Endothelial cell of umbilical vein (primary cell): ENCODE measurements at regions not wholly inside any gene's neighbourhood (a gene's known extent, or its start where the extent isn't known, plus 50 kb on each side); places are given as distances from the start of the nearest gene placed in this dataset.

Experiments used
- BruUV-seq: library from RNA; stranded (reverse); fragments of 400-500 nt; replicated peaks from 2 replicates; lab custom pipeline; 2021; lab: Mats Ljungman, UMichigan
- CTCF ChIA-PET: fragments of 300-600, 350-600 bp; sonication (Branson Sonifier 250); formaldehyde crosslinking; loops from one replicate; lab custom pipeline; 2021; ENCODE audit warnings: antibody characterized with exemption, inconsistent platforms; lab: Charles Lee
- POLR2A ChIA-PET: fragments of 300-600, 350-600 bp; sonication (Branson Sonifier 250); formaldehyde crosslinking; loops from one replicate; lab custom pipeline; 2021; ENCODE audit warnings: antibody characterized with exemption, inconsistent platforms; lab: Charles Lee
- DNase-seq: peaks from one replicate; pipeline ENCODE4 v3.0.0-alpha.2; 2011; ENCODE audit warnings: low read depth, low spot score
- FAIRE-seq: peaks from 2 replicates; lab custom pipeline; 2011; peaks lifted over from hg19 to GRCh38; lab: Jason Lieb, UNC
- H2AFZ ChIP-seq: 2 replicates; pipeline ENCODE4 v1.6.0; 2012; ENCODE audit warnings: low read depth, low read length, control low read depth, inconsistent platforms
- H3K27ac ChIP-seq: 2 replicates; pipeline ENCODE4 v1.5.1; 2011; ENCODE audit warnings: low read depth, mild to moderate bottlenecking, control low read depth, low read length, moderate library complexity; ENCODE audit not compliant: insufficient read depth
- H3K27me3 ChIP-seq, 2 experiments: 2 replicates each; pipeline versions ENCODE4 v1.6.0 to v1.6.1; 2011; ENCODE audit warnings: low read length in 2 of 2, mixed read lengths in 1 of 2; ENCODE audit not compliant: control insufficient read depth in 2 of 2, insufficient read depth in 2 of 2
- H3K36me3 ChIP-seq, 2 experiments: 2 replicates in 1 of 2; 3 replicates in 1 of 2; pipeline ENCODE4 v1.5.1; 2011; ENCODE audit warnings: low read length in 2 of 2, mild to moderate bottlenecking in 1 of 2, moderate library complexity in 1 of 2; ENCODE audit not compliant: control insufficient read depth in 2 of 2, insufficient read depth in 2 of 2; ENCODE audit errors: extremely low read depth in 1 of 2
- H3K4me1 ChIP-seq: 3 replicates; pipeline ENCODE4 v1.5.1; 2011; ENCODE audit warnings: mild to moderate bottlenecking, low read length; ENCODE audit not compliant: control insufficient read depth, insufficient read depth; ENCODE audit errors: extremely low read depth
- H3K4me2 ChIP-seq: 2 replicates; pipeline ENCODE4 v1.6.1; 2011; ENCODE audit warnings: low read length, control low read depth, mixed read lengths; ENCODE audit not compliant: insufficient read depth
- H3K4me3 ChIP-seq, 3 experiments: fragments of 200-600 bp in 1 of 3; sonication (generic), shearing (Covaris generic) in 1 of 3; replicated peaks in 1 of 3; 2 replicates each; pipeline ENCODE4 v1.5.1; 2011 to 2016; ENCODE audit warnings: control low read depth in 3 of 3, low read length in 3 of 3, mild to moderate bottlenecking in 2 of 3, inconsistent platforms in 1 of 3, low read depth in 1 of 3, moderate library complexity in 1 of 3; ENCODE audit not compliant: insufficient read depth in 1 of 3
- H3K79me2 ChIP-seq: 2 replicates; pipeline ENCODE4 v1.6.0; 2012; ENCODE audit warnings: low read length, inconsistent platforms; ENCODE audit not compliant: control insufficient read depth, insufficient read depth
- H3K9ac ChIP-seq: replicated peaks from 2 replicates; pipeline ENCODE3; 2011; ENCODE audit warnings: low read length, control low read depth; ENCODE audit not compliant: insufficient read depth; ENCODE audit errors: extremely low read depth
- H3K9me1 ChIP-seq: replicated peaks from 3 replicates; pipeline ENCODE4 v1.6.0; 2011; ENCODE audit warnings: mild to moderate bottlenecking, low read length; ENCODE audit not compliant: control insufficient read depth, insufficient read depth; ENCODE audit errors: extremely low read depth
- H3K9me3 ChIP-seq: replicated peaks from 2 replicates; pipeline ENCODE4 v1.5.1; 2012; ENCODE audit warnings: low read length, inconsistent platforms; ENCODE audit not compliant: control insufficient read depth, insufficient read depth
- H4K20me1 ChIP-seq: replicated peaks from 2 replicates; pipeline ENCODE3; 2011; ENCODE audit warnings: mild to moderate bottlenecking, low read length; ENCODE audit not compliant: control insufficient read depth, insufficient read depth; ENCODE audit errors: extremely low read depth
- CTCF ChIP-seq, 2 donors: IDR thresholded peaks; 1 replicate in 1 of 2; 2 replicates in 1 of 2; pipeline ENCODE4 v1.5.1; 2011; ENCODE audit warnings: low read length in 2 of 2, mild to moderate bottlenecking in 2 of 2, moderate library complexity in 2 of 2, control low read depth in 1 of 2, inconsistent platforms in 1 of 2, low read depth in 1 of 2; ENCODE audit not compliant: insufficient read depth in 1 of 2; ENCODE audit errors: extremely low read depth in 1 of 2
- EZH2 ChIP-seq: IDR thresholded peaks from 2 replicates; pipeline ENCODE4 v1.6.1; 2012; ENCODE audit warnings: borderline replicate concordance, low read depth, mild to moderate bottlenecking, moderate library complexity, low read length, inconsistent platforms; ENCODE audit not compliant: severe bottlenecking
- FOS ChIP-seq: IDR thresholded peaks from 2 replicates; pipeline ENCODE4 v1.6.1; 2011; ENCODE audit warnings: mild to moderate bottlenecking, low read length, moderate library complexity, borderline replicate concordance; ENCODE audit not compliant: insufficient read depth
- GATA2 ChIP-seq: IDR thresholded peaks from 2 replicates; pipeline ENCODE4 v1.7.0; 2011; ENCODE audit warnings: low read depth, mild to moderate bottlenecking, moderate library complexity, mixed read lengths, low read length; ENCODE audit not compliant: insufficient read length, insufficient read depth
- JUN ChIP-seq: IDR thresholded peaks from 2 replicates; pipeline ENCODE4 v1.6.1; 2011; ENCODE audit warnings: borderline replicate concordance, low read depth; ENCODE audit not compliant: insufficient read length, insufficient read depth
- MAX ChIP-seq: IDR thresholded peaks from 2 replicates; pipeline ENCODE4 v1.6.1; 2011; ENCODE audit not compliant: insufficient read depth, insufficient read length
- MYC ChIP-seq: IDR thresholded peaks from one replicate; pipeline ENCODE4 v1.6.1; 2011; ENCODE audit warnings: mild to moderate bottlenecking, low read depth, low read length
- POLR2A ChIP-seq: IDR thresholded peaks from 2 replicates; pipeline ENCODE4 v1.6.1; 2012; ENCODE audit warnings: low read depth, mild to moderate bottlenecking, control low read depth, low read length
- POLR2AphosphoS5 ChIP-seq: IDR thresholded peaks from 2 replicates; pipeline ENCODE4 v1.6.1; 2012; ENCODE audit warnings: low read depth, mild to moderate bottlenecking, control low read depth, low read length, moderate library complexity; ENCODE audit not compliant: insufficient read depth
- dilution Hi-C: fragments of 300-500 bp; cut with MboI; formaldehyde crosslinking; loops from one replicate; pipeline ENCODE4 v1.15.0; 2019; ENCODE audit warnings: low sequenced_read_pairs; ENCODE audit not compliant: extremely low pct_ligation_motif_present
- intact Hi-C: fragments of 100-400 bp; cut with micrococcal nuclease; formaldehyde crosslinking; loops from one replicate; pipeline ENCODE4 v1.10.0; 2022

GRCh38 chr11:36729825-36730224 is 131.8 kb upstream of the RAG2 start:
- H3K9me3 ChIP-seq: no peaks in the 10 kb centered on the region
- H3K9ac ChIP-seq: no peak overlapping the region
- BruUV-seq: no TSS peak
- intact Hi-C loops (no loop called here), dilution Hi-C loops (no loop called here)
- DNase-seq: no peak
- CTCF ChIA-PET: interaction anchor here (1.1 to 2.4 kb wide), 4 partner anchors 14 to 28 kb away, joined by 3 to 23 read pairs (median 4); no protein-coding TSS in a partner anchor
- no peak for FAIRE-seq
- no peaks in the 10 kb centered on the region for H3K79me2 ChIP-seq
- H3K4me1 ChIP-seq: no peaks in the 10 kb centered on the region
- TF ChIP-seq JUN (no peak), POLR2A (no peak), POLR2AphosphoS5 (no peak), FOS (no peak), EZH2 (no peak), MYC (no peak), MAX (no peak), CTCF (IDR thresholded peaks at IDR 0.05; ENCODE audit: extremely low read depth in 1 of 2, insufficient read depth in 1 of 2, low read depth in 1 of 2, low read length in 2 of 2) (no peak), GATA2 (no peak)
- H3K4me3 ChIP-seq: no peak overlapping the region
- H3K36me3 ChIP-seq: no peaks in the 10 kb centered on the region
- H4K20me1 ChIP-seq: no peaks in the 10 kb centered on the region
- H3K27me3 ChIP-seq: no peaks in the 10 kb centered on the region
- POLR2A ChIA-PET: no interaction called here
- no peak overlapping the region for H3K27ac ChIP-seq
- H3K9me1 ChIP-seq: no peaks in the 10 kb centered on the region
- no peak overlapping the region for H3K4me2 ChIP-seq
- H2AFZ ChIP-seq: no peak overlapping the region
